Ovary (tissue), 3 donors: ENCODE measurements at regions not wholly inside any gene's neighbourhood (a gene's known extent, or its start where the extent isn't known, plus 50 kb on each side); places are given as distances from the start of the nearest gene placed in this dataset.

Experiments
- POLR2A ChIP-seq: fragments of 450-650 bp; IDR thresholded peaks from one replicate; pipeline ENCODE4 v1.6.1; 2017; ENCODE audit warnings: antibody characterized with exemption, mild to moderate bottlenecking, moderate library complexity
- TF ChIP-seq, protein P1 (sequence below), 3 donors: fragments of 450-650 bp in 2 of 3; fragments of 200-600 bp in 1 of 3; IDR thresholded peaks; one replicate each; pipeline versions ENCODE4 v1.5.1 to v1.8.0; 2016 to 2022; ENCODE audit warnings: antibody characterized with exemption in 3 of 3, mild to moderate bottlenecking in 1 of 3
- donor health status: DM: no; HTN: no; CAD: no.

DNA sequence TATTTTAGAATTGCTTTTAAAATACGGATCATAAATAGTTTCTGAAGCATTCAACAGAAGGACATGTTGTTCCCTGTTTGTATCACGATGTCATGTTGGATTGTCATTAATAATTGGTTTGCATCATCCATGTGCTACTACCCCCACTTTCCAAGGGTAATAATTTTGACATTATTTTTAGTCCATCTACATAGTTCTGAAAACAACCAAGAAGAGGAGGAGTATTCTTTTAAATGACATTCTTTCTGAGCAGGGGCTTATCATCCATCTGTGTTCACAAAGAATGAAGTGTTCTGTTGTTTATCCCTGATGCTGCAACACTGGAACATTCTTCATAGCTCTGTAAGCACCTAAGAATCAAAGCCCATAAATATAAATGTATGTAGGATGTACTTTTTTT is 151.0 kb upstream of the CITED2 start:
- TF ChIP-seq, protein P1, sequence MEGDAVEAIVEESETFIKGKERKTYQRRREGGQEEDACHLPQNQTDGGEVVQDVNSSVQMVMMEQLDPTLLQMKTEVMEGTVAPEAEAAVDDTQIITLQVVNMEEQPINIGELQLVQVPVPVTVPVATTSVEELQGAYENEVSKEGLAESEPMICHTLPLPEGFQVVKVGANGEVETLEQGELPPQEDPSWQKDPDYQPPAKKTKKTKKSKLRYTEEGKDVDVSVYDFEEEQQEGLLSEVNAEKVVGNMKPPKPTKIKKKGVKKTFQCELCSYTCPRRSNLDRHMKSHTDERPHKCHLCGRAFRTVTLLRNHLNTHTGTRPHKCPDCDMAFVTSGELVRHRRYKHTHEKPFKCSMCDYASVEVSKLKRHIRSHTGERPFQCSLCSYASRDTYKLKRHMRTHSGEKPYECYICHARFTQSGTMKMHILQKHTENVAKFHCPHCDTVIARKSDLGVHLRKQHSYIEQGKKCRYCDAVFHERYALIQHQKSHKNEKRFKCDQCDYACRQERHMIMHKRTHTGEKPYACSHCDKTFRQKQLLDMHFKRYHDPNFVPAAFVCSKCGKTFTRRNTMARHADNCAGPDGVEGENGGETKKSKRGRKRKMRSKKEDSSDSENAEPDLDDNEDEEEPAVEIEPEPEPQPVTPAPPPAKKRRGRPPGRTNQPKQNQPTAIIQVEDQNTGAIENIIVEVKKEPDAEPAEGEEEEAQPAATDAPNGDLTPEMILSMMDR (IDR thresholded peaks at IDR 0.05), result no peak
- no peak for TF ChIP-seq POLR2A
